GM21367 (cell line): ENCODE measurements at regions not wholly inside any gene's neighbourhood (a gene's known extent, or its start where the extent isn't known, plus 50 kb on each side); places are given as distances from the start of the nearest gene placed in this dataset.
A peak's percentile ranks its signal among the peaks of the same experiment; 100 is the strongest.

Experiments used
- ATAC-seq: cut with Tn5 transposase; IDR thresholded peaks from one replicate; pipeline ENCODE4 v1.9.1; 2021; ENCODE audit not compliant: unreplicated experiment

- ATAC-seq: no peak
These were observed 399.6 kb downstream of the TMEM135 start for GRCh38 chr11:87437133-87437843.

GRCh38 chr11:87432022-87432421 is 394.3 kb downstream of the TMEM135 start:
- ATAC-seq: no peak

- no peak for ATAC-seq
These were observed 393.7 kb downstream of the TMEM135 start for GRCh38 chr11:87431392-87431791.

- no peak for ATAC-seq
These were observed 393.1 kb downstream of the TMEM135 start for GRCh38 chr11:87430821-87431220.

GRCh38 chr11:87429996-87430395 is 392.3 kb downstream of the TMEM135 start:
- ATAC-seq: no peak

GRCh38 chr11:87428266-87428665 is 390.5 kb downstream of the TMEM135 start:
- no peak for ATAC-seq

- ATAC-seq: no peak
These were observed 388.2 kb downstream of the TMEM135 start for GRCh38 chr11:87425943-87426342.

GRCh38 chr11:87425391-87425790 is 387.7 kb downstream of the TMEM135 start:
- no peak for ATAC-seq

GRCh38 chr11:87423161-87423560 is 385.4 kb downstream of the TMEM135 start:
- ATAC-seq: no peak

- ATAC-seq: no peak
These were observed 384.8 kb downstream of the TMEM135 start for GRCh38 chr11:87422566-87422965.

GRCh38 chr11:87421422-87421821 is 383.7 kb downstream of the TMEM135 start:
- peak; percentile 87 for ATAC-seq

- ATAC-seq: no peak
These were observed 380.2 kb downstream of the TMEM135 start for GRCh38 chr11:87417951-87418350.

GRCh38 chr11:87405843-87406242 is 368.1 kb downstream of the TMEM135 start:
- ATAC-seq: no peak

- ATAC-seq: no peak
These were observed 367.6 kb downstream of the TMEM135 start for GRCh38 chr11:87405356-87405755.

GRCh38 chr11:87401653-87402052 is 363.9 kb downstream of the TMEM135 start:
- no peak for ATAC-seq

GRCh38 chr11:87399341-87399740 is 361.6 kb downstream of the TMEM135 start:
- ATAC-seq: no peak

GRCh38 chr11:87398931-87399330 is 361.2 kb downstream of the TMEM135 start:
- ATAC-seq: no peak

- ATAC-seq: no peak
These were observed 359.5 kb downstream of the TMEM135 start for GRCh38 chr11:87397011-87397865.

GRCh38 chr11:87394924-87395323 is 357.2 kb downstream of the TMEM135 start:
- no peak for ATAC-seq

- ATAC-seq: no peak
These were observed 354.9 kb downstream of the TMEM135 start for GRCh38 chr11:87392665-87393064.

- no peak for ATAC-seq
These were observed 353.8 kb downstream of the TMEM135 start for GRCh38 chr11:87391496-87391895.

GRCh38 chr11:87384078-87384729 is 346.5 kb downstream of the TMEM135 start:
- no peak for ATAC-seq
